Lower leg skin (tissue), 4 donors: ENCODE measurements at regions not wholly inside any gene's neighbourhood (a gene's known extent, or its start where the extent isn't known, plus 50 kb on each side); places are given as distances from the start of the nearest gene placed in this dataset.
"Not testable (repeated sequence)": the region's sequence is repeated elsewhere in the genome, so short reads cannot be mapped to it uniquely, and the experiment has no call there.

ENCODE experiments used
- DNase-seq, 2 donors: peaks; one replicate each; pipeline ENCODE4 v3.0.0-alpha.2; 2019; ENCODE audit warnings: low spot score in 2 of 2
- H3K4me3 ChIP-seq: fragments of 200-600 bp; sonication (generic); 2 replicates; pipeline ENCODE4 v1.5.1; 2017; ENCODE audit warnings: mild to moderate bottlenecking, low read depth; ENCODE audit not compliant: poor library complexity, severe bottlenecking
- POLR2A ChIP-seq, 2 donors: fragments of 450-650 bp; IDR thresholded peaks; one replicate each; pipeline ENCODE4 v1.6.1; 2016 to 2017; ENCODE audit warnings: antibody characterized with exemption in 2 of 2, mild to moderate bottlenecking in 1 of 2, moderate library complexity in 1 of 2
- WGBS, 2 donors: methylation state at CpG; one replicate each; pipeline ENCODE4 v1.1.5; 2018; 5-methylcytosine and 5-hydroxymethylcytosine counted together
- intact Hi-C: fragments of 100-400 bp; cut with DNase I; formaldehyde crosslinking; loops from one replicate; pipeline ENCODE4 v1.15.0; 2023; ENCODE audit warnings: low total_unique reads
- TF ChIP-seq, protein P1 (sequence below), 3 donors: fragments of 450-650 bp; IDR thresholded peaks; one replicate each; pipeline ENCODE4 v1.5.1; 2016; ENCODE audit warnings: antibody characterized with exemption in 3 of 3, mild to moderate bottlenecking in 3 of 3, moderate library complexity in 2 of 3

GRCh38 chr6:140504776-140505175, 1130.3 kb upstream of the CITED2 start:
- 91 to 98% methylated on average over 1 of the region's 1 CpG for WGBS, 2 donors
- TF ChIP-seq POLR2A (IDR thresholded peaks at IDR 0.05): no peak
- TF ChIP-seq, protein P1, sequence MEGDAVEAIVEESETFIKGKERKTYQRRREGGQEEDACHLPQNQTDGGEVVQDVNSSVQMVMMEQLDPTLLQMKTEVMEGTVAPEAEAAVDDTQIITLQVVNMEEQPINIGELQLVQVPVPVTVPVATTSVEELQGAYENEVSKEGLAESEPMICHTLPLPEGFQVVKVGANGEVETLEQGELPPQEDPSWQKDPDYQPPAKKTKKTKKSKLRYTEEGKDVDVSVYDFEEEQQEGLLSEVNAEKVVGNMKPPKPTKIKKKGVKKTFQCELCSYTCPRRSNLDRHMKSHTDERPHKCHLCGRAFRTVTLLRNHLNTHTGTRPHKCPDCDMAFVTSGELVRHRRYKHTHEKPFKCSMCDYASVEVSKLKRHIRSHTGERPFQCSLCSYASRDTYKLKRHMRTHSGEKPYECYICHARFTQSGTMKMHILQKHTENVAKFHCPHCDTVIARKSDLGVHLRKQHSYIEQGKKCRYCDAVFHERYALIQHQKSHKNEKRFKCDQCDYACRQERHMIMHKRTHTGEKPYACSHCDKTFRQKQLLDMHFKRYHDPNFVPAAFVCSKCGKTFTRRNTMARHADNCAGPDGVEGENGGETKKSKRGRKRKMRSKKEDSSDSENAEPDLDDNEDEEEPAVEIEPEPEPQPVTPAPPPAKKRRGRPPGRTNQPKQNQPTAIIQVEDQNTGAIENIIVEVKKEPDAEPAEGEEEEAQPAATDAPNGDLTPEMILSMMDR (IDR thresholded peaks at IDR 0.05): no peak
- DNase-seq: no peak
- no peak overlapping the region for H3K4me3 ChIP-seq
- intact Hi-C loops: no loop called here

DNA sequence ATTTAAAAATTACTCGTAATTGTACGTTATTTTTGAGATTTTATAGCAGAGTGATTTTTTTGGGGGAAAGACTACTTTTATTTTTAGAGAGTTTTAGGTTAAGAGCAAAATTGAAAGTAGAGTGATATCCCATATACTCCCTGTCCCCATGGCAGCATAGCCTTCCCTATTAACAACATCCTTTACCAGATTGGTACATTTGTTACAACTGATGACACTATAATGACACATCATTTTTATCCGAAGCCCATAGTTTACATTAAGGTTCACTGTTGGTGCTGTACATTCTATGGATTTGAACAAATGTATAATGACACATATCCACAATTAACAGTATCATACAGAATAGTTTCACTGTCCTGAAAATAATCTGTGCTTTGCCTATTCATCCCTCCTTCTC, 1126.4 kb upstream of the CITED2 start:
- intact Hi-C loops: no loop called here

DNA sequence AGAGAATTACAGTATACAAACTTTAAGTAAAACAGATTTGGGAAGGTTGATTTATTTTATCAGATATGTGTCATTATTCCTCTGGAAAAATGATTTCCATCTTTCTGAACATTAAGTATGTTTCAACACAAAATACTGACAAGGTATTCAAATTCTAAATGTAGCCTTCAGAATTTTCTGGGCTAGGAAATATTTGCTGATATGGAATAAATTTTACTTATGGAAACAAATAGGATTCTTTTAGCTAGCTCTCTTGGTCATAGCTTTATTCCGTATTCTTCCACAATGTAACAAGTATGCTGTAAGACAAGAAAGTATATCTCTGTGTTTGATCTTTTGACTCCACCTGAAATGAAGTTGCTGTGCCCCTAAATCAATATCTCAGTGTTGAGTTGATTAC, 1125.2 kb upstream of the CITED2 start:
- intact Hi-C loops: no loop called here
- WGBS, 2 donors: 78 to 83% methylated on average over 1 of the region's 1 CpG
- no peak for TF ChIP-seq POLR2A (IDR thresholded peaks at IDR 0.05)
- TF ChIP-seq, protein P1 (IDR thresholded peaks at IDR 0.05): no peak
- H3K4me3 ChIP-seq: no peak overlapping the region
- no peak for DNase-seq

More for the DNA sequence above, 1126.4 kb upstream of the CITED2 start:
- TF ChIP-seq, protein P1 (IDR thresholded peaks at IDR 0.05): no peak
- TF ChIP-seq POLR2A (IDR thresholded peaks at IDR 0.05): no peak
- 94 to 95% methylated on average over 3 of the region's 3 CpGs for whole genome bisulfite sequencing, 2 donors
- H3K4me3 ChIP-seq: no peak overlapping the region
- DNase-seq: no peak

DNA sequence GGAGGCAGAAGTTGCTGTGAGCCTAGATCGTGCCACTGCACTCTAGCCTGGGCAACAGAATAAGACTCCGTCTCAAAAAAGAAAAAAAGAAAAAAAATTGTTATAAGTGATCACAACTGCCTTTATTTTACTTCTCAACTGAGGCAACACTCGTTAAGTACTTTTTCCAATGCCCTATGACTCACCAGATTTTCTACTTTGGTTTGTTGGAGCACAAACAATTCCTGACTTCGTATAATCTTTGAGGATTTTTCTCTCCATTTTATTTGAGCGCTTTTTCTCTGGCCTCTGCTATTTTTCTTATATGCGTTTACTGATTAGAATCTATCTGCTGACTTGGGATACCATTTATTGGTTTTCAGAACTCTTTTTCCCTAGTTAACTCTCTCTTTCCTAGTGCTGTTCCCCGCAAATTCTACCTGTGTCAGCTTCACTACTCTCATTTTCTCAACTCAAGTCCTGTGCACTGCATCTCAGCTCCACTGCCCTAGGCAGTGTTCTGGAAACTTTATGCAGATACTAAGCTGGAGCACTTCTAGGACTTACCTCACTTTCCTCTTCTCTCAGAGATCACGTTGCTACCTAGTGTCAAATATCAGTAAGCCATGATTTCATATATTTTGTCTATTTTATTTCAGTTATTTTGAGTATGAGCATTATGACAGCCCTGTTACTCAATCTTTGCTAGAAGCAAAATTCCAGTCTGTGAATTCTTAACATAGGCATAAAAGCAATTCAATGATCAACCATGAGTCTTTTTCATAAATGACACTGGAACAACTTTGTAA, 1120.1 kb upstream of the CITED2 start:
- TF ChIP-seq, protein P1 (IDR thresholded peaks at IDR 0.05): no peak
- no peak for TF ChIP-seq POLR2A (IDR thresholded peaks at IDR 0.05)
- intact Hi-C loops: no loop called here

DNA sequence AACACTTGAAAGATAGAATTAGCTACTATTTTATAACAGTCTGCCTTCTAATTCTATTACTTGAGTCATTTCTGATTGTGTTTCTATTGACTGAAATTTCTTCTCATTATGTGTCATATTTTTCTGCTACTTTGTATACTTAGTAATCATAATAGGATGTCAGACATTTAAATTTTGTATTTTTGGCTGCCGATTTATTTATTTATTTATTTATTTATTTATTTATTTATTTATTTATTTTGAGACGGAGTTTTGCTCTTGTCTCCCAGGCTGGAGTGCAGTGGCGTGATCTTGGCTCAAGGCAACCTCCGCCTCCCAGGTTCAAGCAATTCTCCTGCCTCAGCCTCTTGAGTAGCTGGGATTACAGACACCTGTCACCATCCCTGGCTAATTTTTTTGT, 1119.0 kb upstream of the CITED2 start:
- H3K4me3 ChIP-seq, DNase-seq, intact Hi-C loops: not testable (repeated sequence)
- WGBS, 2 donors: 95% methylated on average over 4 of the region's 4 CpGs

More for the DNA sequence above, 1120.1 kb upstream of the CITED2 start:
- H3K4me3 ChIP-seq: no peak overlapping the region
- DNase-seq: no peak
- 69 to 70% methylated on average over 8 of the region's 8 CpGs for WGBS, 2 donors

GRCh38 chr6:140490081-140490480, 1115.6 kb upstream of the CITED2 start:
- intact Hi-C loops: no loop called here
- no peak overlapping the region for H3K4me3 ChIP-seq
- no peak for DNase-seq
- WGBS, 2 donors: 89 to 92% methylated on average over 2 of the region's 2 CpGs
- TF ChIP-seq, protein P1 (IDR thresholded peaks at IDR 0.05): no peak
- TF ChIP-seq POLR2A (IDR thresholded peaks at IDR 0.05): no peak
